GM19372 (cell line): ENCODE measurements at regions not wholly inside any gene's neighbourhood (a gene's known extent, or its start where the extent isn't known, plus 50 kb on each side); places are given as distances from the start of the nearest gene placed in this dataset.

Experiments used
- ATAC-seq: cut with Tn5 transposase; IDR thresholded peaks from one replicate; pipeline ENCODE4 v1.9.1; 2021; ENCODE audit warnings: mild to moderate bottlenecking, low read depth, moderate library complexity; ENCODE audit not compliant: unreplicated experiment

DNA sequence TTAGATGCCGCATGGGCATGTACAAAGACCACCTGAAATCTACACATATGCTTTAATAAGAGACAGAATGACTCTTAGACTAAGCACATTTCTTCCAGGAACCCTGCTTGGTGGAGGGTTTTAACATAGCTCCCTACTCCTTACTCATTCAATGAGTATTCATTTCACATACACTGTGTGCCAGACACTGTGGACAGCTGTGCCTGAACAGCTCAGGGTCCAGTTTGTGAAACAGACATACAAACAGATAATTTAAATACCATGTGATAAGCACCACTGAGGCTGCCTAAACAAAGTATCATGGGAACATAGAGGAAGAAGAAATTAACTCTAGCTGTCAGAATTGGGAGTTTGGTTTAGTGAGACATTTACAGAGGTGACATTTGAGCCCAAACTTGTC lies 65.2 kb upstream of the ITPRID1 start:
- no peak for ATAC-seq

GRCh38 chr7:31455844-31456243 lies 58.0 kb upstream of the ITPRID1 start:
- ATAC-seq: no peak

DNA sequence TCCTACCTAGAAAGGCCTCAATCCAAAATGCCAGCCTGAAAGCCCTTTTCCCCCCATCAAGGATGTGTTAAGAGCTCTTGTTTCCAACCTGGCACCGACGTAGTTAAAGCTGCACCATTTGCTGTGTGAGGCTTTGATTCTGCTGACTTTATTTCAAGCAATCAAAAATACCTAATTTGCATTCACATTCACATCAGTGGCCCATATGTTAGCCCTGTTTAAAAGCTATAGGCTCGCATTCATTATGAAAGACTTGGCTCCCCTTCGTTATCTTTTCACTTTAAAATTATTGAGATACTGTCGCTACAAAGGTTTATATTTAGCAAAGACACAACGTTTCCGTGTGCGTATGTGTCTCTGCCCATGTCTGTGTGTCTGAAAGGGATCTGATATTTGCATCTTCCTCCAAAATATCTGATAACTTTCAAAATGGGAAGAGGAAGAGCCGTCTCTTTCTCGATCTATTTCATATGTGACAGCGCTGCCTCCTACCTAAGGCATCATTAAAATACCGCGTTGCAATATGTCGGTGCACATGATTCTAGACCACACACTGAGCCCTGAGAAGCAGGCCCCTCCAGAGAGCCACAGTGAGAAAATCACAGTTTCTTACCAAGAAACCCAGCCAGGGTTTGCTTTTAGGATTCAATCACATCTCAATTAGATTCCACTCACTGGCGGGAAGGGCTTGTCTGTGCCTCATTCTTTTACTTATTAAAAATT lies 57.1 kb upstream of the ITPRID1 start:
- no peak for ATAC-seq

DNA sequence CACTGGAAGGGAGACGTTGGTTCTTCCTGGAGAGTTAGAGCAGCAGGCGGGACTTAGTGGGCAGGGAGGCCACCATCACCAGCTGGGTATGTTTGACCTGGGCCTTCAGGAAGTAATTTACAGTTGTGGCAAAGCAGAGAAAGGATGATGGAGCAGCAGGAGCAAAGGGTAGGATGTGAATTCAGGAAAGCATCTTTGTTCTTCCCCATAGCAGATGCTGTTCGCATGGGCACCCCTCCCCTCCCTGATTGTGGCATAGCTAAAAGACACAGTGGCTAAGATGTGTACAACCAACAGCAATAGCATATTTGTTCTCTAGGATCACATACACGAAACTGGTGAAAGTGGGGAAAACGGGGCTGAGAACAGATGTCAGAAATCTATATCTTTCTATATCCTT lies 56.3 kb upstream of the ITPRID1 start:
- no peak for ATAC-seq

DNA sequence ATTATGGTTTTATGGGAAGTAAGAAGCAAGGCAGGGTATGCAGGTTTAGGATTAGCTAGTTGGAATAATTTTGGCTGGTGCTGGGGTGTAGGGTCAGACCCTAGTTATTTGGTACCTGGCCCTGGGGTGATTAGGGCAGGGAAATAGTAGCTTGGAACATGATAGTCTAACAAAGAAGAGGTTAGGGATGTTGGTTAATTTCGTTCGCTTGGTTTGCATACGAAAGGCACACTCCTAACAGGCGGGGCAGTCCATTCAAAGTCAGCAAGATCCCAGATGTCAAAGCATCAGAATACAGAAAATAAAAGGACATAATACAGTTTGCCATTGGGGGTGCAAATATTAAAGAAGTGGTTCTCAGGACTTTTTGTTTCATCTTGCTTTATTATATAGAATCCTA lies 55.7 kb upstream of the ITPRID1 start:
- no peak for ATAC-seq

DNA sequence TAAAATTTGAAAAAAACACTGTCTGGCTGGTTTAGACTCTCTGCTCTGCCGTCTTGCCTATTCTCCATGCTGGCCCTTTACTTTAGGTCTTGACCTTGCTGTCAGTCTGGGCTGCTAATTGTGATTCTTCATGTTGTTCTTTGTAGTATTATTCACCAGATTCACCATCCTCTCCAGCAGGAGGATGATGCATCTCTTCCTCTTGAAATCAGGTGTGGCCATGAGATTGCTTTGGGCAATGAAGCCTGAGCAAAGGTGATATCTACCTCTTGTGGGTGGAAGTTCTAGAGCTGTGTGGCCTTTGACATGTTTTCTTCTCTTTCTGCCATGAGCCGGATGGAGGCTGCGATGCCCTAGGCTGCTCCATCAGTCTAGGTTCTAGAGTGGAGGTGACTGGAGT lies 51.3 kb upstream of the ITPRID1 start:
- no peak for ATAC-seq
